ENCODE measurements at regions not wholly inside any gene's neighbourhood (a gene's known extent, or its start where the extent isn't known, plus 50 kb on each side); places are given as distances from the start of the nearest gene placed in this dataset.

DNA sequence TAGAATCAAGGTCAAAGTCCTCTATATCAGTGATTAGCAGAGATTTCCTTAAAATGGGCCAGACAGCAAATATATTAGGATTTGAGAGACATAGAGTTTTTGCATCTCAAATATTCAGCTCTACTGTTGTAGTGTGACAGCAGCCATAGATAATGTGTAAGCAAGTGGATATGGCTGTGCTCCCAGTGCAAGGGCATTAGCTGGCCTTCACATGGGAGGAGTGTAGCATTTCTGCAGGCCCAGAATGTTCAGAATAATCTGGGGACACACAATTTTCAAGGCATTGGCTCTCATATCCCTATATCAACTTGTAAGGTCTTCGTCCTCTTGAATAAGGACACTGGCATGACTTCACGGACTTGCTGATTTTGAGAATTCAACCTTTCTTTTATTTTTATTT, 402.3 kb upstream of the ADAMTS5 start:
- Histone ChIP-seq H3K27me3 (ENCODE audit: control insufficient read depth, extremely low read depth, insufficient read depth, low read length) (no peaks in the 10 kb centered on the region), H3K9me3 (ENCODE audit: control insufficient read depth, low read depth, low read length) (no peaks in the 10 kb centered on the region), H3K36me3 (ENCODE audit: control insufficient read depth in 2 of 2, extremely low read depth in 1 of 2, insufficient read depth in 2 of 2, low read length in 2 of 2) (no peaks in the 10 kb centered on the region), H4K20me1 (ENCODE audit: control insufficient read depth, extremely low read depth, insufficient read depth, low read length) (no peaks in the 10 kb centered on the region), H3K4me1 (ENCODE audit: control insufficient read depth, extremely low read depth, insufficient read depth, low read length) (peaks cover 3% of the 10 kb centered on the region), H3K4me2 (ENCODE audit: control insufficient read depth, extremely low read depth, insufficient read depth, low read depth, low read length) (no peak overlapping the region), H3K27ac (ENCODE audit: control insufficient read depth, insufficient read depth, low read length) (no peak overlapping the region), H3K4me3 (ENCODE audit: control insufficient read depth in 2 of 3, extremely low read depth in 1 of 3, insufficient read depth in 2 of 3, low read depth in 1 of 3, low read length in 3 of 3) (no peak overlapping the region), H3K9me1 (ENCODE audit: control insufficient read depth, extremely low read depth, insufficient read depth, low read length) (no peaks in the 10 kb centered on the region), H3K9ac (ENCODE audit: control insufficient read depth, extremely low read depth, insufficient read depth, low read length) (no peak overlapping the region), H2AFZ (ENCODE audit: control insufficient read depth, low read length) (no peak overlapping the region), H3K79me2 (ENCODE audit: control insufficient read depth, insufficient read depth, low read length) (no peaks in the 10 kb centered on the region)
- TF ChIP-seq EZH2 (IDR thresholded peaks at IDR 0.05; ENCODE audit: low read length) = no peak
- TF ChIP-seq, protein P1, sequence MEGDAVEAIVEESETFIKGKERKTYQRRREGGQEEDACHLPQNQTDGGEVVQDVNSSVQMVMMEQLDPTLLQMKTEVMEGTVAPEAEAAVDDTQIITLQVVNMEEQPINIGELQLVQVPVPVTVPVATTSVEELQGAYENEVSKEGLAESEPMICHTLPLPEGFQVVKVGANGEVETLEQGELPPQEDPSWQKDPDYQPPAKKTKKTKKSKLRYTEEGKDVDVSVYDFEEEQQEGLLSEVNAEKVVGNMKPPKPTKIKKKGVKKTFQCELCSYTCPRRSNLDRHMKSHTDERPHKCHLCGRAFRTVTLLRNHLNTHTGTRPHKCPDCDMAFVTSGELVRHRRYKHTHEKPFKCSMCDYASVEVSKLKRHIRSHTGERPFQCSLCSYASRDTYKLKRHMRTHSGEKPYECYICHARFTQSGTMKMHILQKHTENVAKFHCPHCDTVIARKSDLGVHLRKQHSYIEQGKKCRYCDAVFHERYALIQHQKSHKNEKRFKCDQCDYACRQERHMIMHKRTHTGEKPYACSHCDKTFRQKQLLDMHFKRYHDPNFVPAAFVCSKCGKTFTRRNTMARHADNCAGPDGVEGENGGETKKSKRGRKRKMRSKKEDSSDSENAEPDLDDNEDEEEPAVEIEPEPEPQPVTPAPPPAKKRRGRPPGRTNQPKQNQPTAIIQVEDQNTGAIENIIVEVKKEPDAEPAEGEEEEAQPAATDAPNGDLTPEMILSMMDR (optimal IDR thresholded peaks at IDR 0.05 in 1 of 3, IDR thresholded peaks at IDR 0.05 in 1 of 3, conservative IDR thresholded peaks at IDR 0.05 in 1 of 3; ENCODE audit: extremely low read depth in 1 of 3, insufficient read depth in 2 of 3, low read length in 3 of 3) = no peak
- dilution Hi-C loops (cut with MboI; ENCODE audit: extremely low pct_ligation_motif_present, low sequenced_read_pairs) = no loop called here
- no peak for FAIRE-seq
- DNase-seq (ENCODE audit: low read depth, low spot score) = no peak

DNA sequence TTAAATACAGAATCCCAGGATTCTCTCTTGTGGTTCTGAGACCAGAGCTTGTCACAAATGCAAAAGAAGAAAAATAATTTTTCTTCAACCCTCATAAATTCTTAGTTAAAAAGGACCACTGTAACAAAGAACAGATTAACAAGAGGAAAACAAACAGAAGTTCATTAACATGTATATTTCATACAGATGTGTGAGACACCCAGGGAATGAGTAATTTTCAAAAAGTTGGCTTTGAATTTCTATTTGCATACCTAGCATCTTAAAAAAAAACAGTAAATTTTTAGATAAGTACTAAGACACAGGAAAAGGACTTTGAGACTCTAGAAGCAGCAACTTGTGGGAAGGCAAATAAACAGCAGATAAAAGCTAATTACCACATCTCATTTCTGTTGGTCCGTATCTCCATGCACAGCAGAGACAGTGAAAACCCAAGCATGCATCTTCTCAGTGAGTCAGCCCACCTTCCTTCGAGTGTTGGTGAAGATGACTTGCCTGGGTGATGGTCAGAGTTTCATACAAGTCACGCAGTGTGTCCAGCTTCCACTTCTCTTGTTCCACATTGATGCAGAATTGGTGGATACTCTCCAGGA, 399.9 kb upstream of the ADAMTS5 start:
- Histone ChIP-seq H3K9me1 (ENCODE audit: control insufficient read depth, extremely low read depth, insufficient read depth, low read length) (no peaks in the 10 kb centered on the region), H3K4me3 (ENCODE audit: control insufficient read depth in 2 of 3, extremely low read depth in 1 of 3, insufficient read depth in 2 of 3, low read depth in 1 of 3, low read length in 3 of 3) (no peak overlapping the region), H3K36me3 (ENCODE audit: control insufficient read depth in 2 of 2, extremely low read depth in 1 of 2, insufficient read depth in 2 of 2, low read length in 2 of 2) (no peaks in the 10 kb centered on the region), H4K20me1 (ENCODE audit: control insufficient read depth, extremely low read depth, insufficient read depth, low read length) (no peaks in the 10 kb centered on the region), H3K9me3 (ENCODE audit: control insufficient read depth, low read depth, low read length) (no peaks in the 10 kb centered on the region), H3K4me2 (ENCODE audit: control insufficient read depth, extremely low read depth, insufficient read depth, low read depth, low read length) (no peak overlapping the region), H3K27me3 (ENCODE audit: control insufficient read depth, extremely low read depth, insufficient read depth, low read length) (no peaks in the 10 kb centered on the region), H3K79me2 (ENCODE audit: control insufficient read depth, insufficient read depth, low read length) (no peaks in the 10 kb centered on the region), H3K27ac (ENCODE audit: control insufficient read depth, insufficient read depth, low read length) (no peak overlapping the region), H3K4me1 (ENCODE audit: control insufficient read depth, extremely low read depth, insufficient read depth, low read length) (peaks cover 3% of the 10 kb centered on the region), H3K9ac (ENCODE audit: control insufficient read depth, extremely low read depth, insufficient read depth, low read length) (no peak overlapping the region), H2AFZ (ENCODE audit: control insufficient read depth, low read length) (no peak overlapping the region)
- DNase-seq (ENCODE audit: low read depth, low spot score) (no peak), FAIRE-seq (peak; percentile 34)
- dilution Hi-C loops (cut with MboI; ENCODE audit: extremely low pct_ligation_motif_present, low sequenced_read_pairs) = no loop called here
- no peak for TF ChIP-seq EZH2 (IDR thresholded peaks at IDR 0.05; ENCODE audit: low read length)
- TF ChIP-seq, protein P1 (optimal IDR thresholded peaks at IDR 0.05 in 1 of 3, IDR thresholded peaks at IDR 0.05 in 1 of 3, conservative IDR thresholded peaks at IDR 0.05 in 1 of 3; ENCODE audit: extremely low read depth in 1 of 3, insufficient read depth in 2 of 3, low read length in 3 of 3) = no peak
